HCT116 (cell line): ENCODE measurements at regions not wholly inside any gene's neighbourhood (a gene's known extent, or its start where the extent isn't known, plus 50 kb on each side); places are given as distances from the start of the nearest gene placed in this dataset.

Experiments used
- ATAC-seq: fragments of 200-7000 bp; cut with Tn5 transposase; 2 replicates; pipeline ENCODE4 v1.9.1; 2020; ENCODE audit warnings: mild to moderate bottlenecking, moderate library complexity
- BruUV-seq: library from RNA; stranded (reverse); fragments of 400-500 nt; replicated peaks from 2 replicates; lab custom pipeline; 2021; lab: Mats Ljungman, UMichigan
- CTCF ChIA-PET: fragments of 300-600 bp; sonication (Branson Sonifier 250); formaldehyde crosslinking; loops from one replicate; lab custom pipeline; 2021; ENCODE audit warnings: antibody characterized with exemption; lab: Charles Lee
- POLR2A ChIA-PET: fragments of 300-600, 350-600 bp; sonication (Branson Sonifier 250); formaldehyde crosslinking; loops from one replicate; lab custom pipeline; 2021; ENCODE audit warnings: antibody characterized with exemption; lab: Charles Lee
- RAD21 ChIA-PET, 2 experiments: fragments of 300-600 bp; sonication (Branson Sonifier 250); formaldehyde crosslinking; loops; one replicate each; lab custom pipeline; 2023; ENCODE audit warnings: low total read pairs in 2 of 2; ENCODE audit not compliant: uncharacterized antibody in 2 of 2, unreplicated experiment in 2 of 2, low non-redundant PET in 1 of 2; lab: Charles Lee
- DNase-seq: peaks from one replicate; pipeline ENCODE4 v3.0.0-alpha.2; 2010; ENCODE audit warnings: low read depth, low spot score
- H2AFZ ChIP-seq: fragments of 200-600 bp; shearing (Covaris generic), sonication (generic); 2 replicates; pipeline ENCODE4 v1.6.1; 2017; ENCODE audit warnings: low read depth, mixed run types, mixed read lengths, antibody characterized with exemption, low read length; ENCODE audit not compliant: poor library complexity, severe bottlenecking
- H3K27ac ChIP-seq: 2 replicates; pipeline ENCODE4 v1.5.1; 2012; ENCODE audit warnings: low read depth, low read length
- H3K27me3 ChIP-seq: fragments of 200-600 bp; sonication (generic); 2 replicates; pipeline ENCODE4 v1.6.1; 2016; ENCODE audit warnings: mixed run types, low read length, mixed read lengths; ENCODE audit not compliant: insufficient read depth
- H3K36me3 ChIP-seq, 2 experiments: fragments of 200-500 bp in 1 of 2; fragments of 200-600 bp in 1 of 2; sonication (Bioruptor generic) in 1 of 2; sonication (generic) in 1 of 2; 2 replicates each; pipeline versions ENCODE4 v1.5.1 to v1.6.1; 2014 to 2016; ENCODE audit warnings: low read length in 2 of 2, inconsistent platforms in 1 of 2, mixed read lengths in 1 of 2, mixed run types in 1 of 2; ENCODE audit not compliant: insufficient read depth in 2 of 2, control insufficient read depth in 1 of 2
- H3K4me1 ChIP-seq, 2 experiments: fragments of 200-600 bp in 1 of 2; sonication (generic) in 1 of 2; 2 replicates each; pipeline versions ENCODE4 v1.5.1 to v1.6.1; 2012 to 2017; ENCODE audit warnings: low read length in 2 of 2, inconsistent platforms in 1 of 2, mild to moderate bottlenecking in 1 of 2, mixed read lengths in 1 of 2, mixed run types in 1 of 2, moderate library complexity in 1 of 2; ENCODE audit not compliant: insufficient read depth in 2 of 2, control insufficient read depth in 1 of 2
- H3K4me2 ChIP-seq: fragments of 200-600 bp; sonication (generic); 2 replicates; pipeline ENCODE4 v1.6.1; 2017; ENCODE audit warnings: mixed run types, low read length, mixed read lengths
- H3K4me3 ChIP-seq, 2 experiments: fragments of 200-600 bp in 1 of 2; sonication (generic) in 1 of 2; replicated peaks in 1 of 2; 2 replicates each; pipeline ENCODE4 v1.5.1; 2011 to 2016; ENCODE audit warnings: low read length in 2 of 2, control low read depth in 1 of 2, low read depth in 1 of 2, mild to moderate bottlenecking in 1 of 2, mixed read lengths in 1 of 2, mixed run types in 1 of 2
- H3K79me2 ChIP-seq: fragments of 200-600 bp; sonication (generic); 2 replicates; pipeline ENCODE4 v1.6.1; 2017; ENCODE audit warnings: mild to moderate bottlenecking, mixed run types, low read length, moderate library complexity, mixed read lengths; ENCODE audit not compliant: insufficient read depth
- H3K9ac ChIP-seq: fragments of 200-600 bp; sonication (generic); 2 replicates; pipeline ENCODE4 v1.6.1; 2016; ENCODE audit warnings: low read length, mixed read lengths
- H3K9me2 ChIP-seq: fragments of 200-600 bp; sonication (generic), shearing (Covaris generic); 2 replicates; pipeline ENCODE4 v1.6.1; 2017; ENCODE audit warnings: mixed run types, mild to moderate bottlenecking, moderate library complexity; ENCODE audit not compliant: insufficient read depth
- H3K9me3 ChIP-seq, 2 experiments: fragments of 200-500 bp in 1 of 2; fragments of 200-600 bp in 1 of 2; sonication (Bioruptor generic) in 1 of 2; sonication (generic) in 1 of 2; 2 replicates each; pipeline ENCODE4 v1.6.1; 2014 to 2017; ENCODE audit warnings: low read length in 2 of 2, mixed read lengths in 2 of 2, inconsistent platforms in 1 of 2, low read depth in 1 of 2, mild to moderate bottlenecking in 1 of 2, mixed run types in 1 of 2, moderate library complexity in 1 of 2; ENCODE audit not compliant: control insufficient read depth in 1 of 2, insufficient read depth in 1 of 2
- H4K20me1 ChIP-seq: fragments of 200-600 bp; sonication (generic), shearing (Covaris generic); 2 replicates; pipeline ENCODE4 v1.6.1; 2017; ENCODE audit warnings: mixed run types, mild to moderate bottlenecking, moderate library complexity; ENCODE audit not compliant: insufficient read depth
- CBX3 ChIP-seq: IDR thresholded peaks from 2 replicates; pipeline ENCODE4 v1.6.1; 2012; ENCODE audit warnings: low read depth
- CTCF ChIP-seq, 3 experiments: fragments of 200-600 bp in 1 of 3; sonication (generic) in 1 of 3; IDR thresholded peaks in 2 of 3; conservative IDR thresholded peaks in 1 of 3; 2 replicates each; pipeline ENCODE4 v1.5.1; 2012 to 2017; ENCODE audit warnings: low read depth in 2 of 3, low read length in 2 of 3, antibody characterized with exemption in 1 of 3, borderline replicate concordance in 1 of 3, control low read depth in 1 of 3, mild to moderate bottlenecking in 1 of 3, mixed read lengths in 1 of 3, mixed run types in 1 of 3, moderate library complexity in 1 of 3; ENCODE audit not compliant: insufficient read depth in 1 of 3
- EGR1 ChIP-seq: IDR thresholded peaks from 2 replicates; pipeline ENCODE4 v1.6.1; 2012; ENCODE audit warnings: low read depth
- ELF1 ChIP-seq: IDR thresholded peaks from 2 replicates; pipeline ENCODE4 v1.6.1; 2012; ENCODE audit warnings: low read depth, borderline replicate concordance
- EZH2 ChIP-seq: fragments of 200-600 bp; sonication (generic); IDR thresholded peaks from 2 replicates; pipeline ENCODE4 v1.6.1; 2017; ENCODE audit warnings: antibody characterized with exemption, mixed run types
- EZH2phosphoT487 ChIP-seq: fragments of 200-600 bp; IDR thresholded peaks from 2 replicates; pipeline ENCODE4 v1.6.1; 2018; ENCODE audit warnings: antibody characterized with exemption, borderline replicate concordance
- JUND ChIP-seq: IDR thresholded peaks from 2 replicates; pipeline ENCODE4 v1.6.1; 2012
- MAX ChIP-seq: IDR thresholded peaks from 2 replicates; pipeline ENCODE4 v1.6.1; 2012
- POLR2A ChIP-seq: IDR thresholded peaks from 2 replicates; pipeline ENCODE4 v1.7.0; 2011; ENCODE audit warnings: borderline replicate concordance; ENCODE audit not compliant: insufficient read depth, insufficient read length; ENCODE audit errors: extremely low read depth
- POLR2AphosphoS5 ChIP-seq: IDR thresholded peaks from 2 replicates; pipeline ENCODE4 v1.6.1; 2011; ENCODE audit warnings: mild to moderate bottlenecking, low read depth, low read length, moderate library complexity
- RAD21 ChIP-seq: IDR thresholded peaks from 2 replicates; pipeline ENCODE4 v1.6.1; 2012; ENCODE audit warnings: low read depth, mild to moderate bottlenecking
- SIN3A ChIP-seq: IDR thresholded peaks from 2 replicates; pipeline ENCODE4 v1.6.1; 2012; ENCODE audit warnings: low read depth
- SP1 ChIP-seq: IDR thresholded peaks from 2 replicates; pipeline ENCODE4 v1.6.1; 2012; ENCODE audit warnings: low read depth
- SRF ChIP-seq: IDR thresholded peaks from 2 replicates; pipeline ENCODE4 v1.6.1; 2012; ENCODE audit warnings: low read depth
- TCF7L2 ChIP-seq: IDR thresholded peaks from 2 replicates; pipeline ENCODE4 v1.7.0; 2011; ENCODE audit warnings: borderline replicate concordance, inconsistent platforms; ENCODE audit not compliant: insufficient read depth, insufficient read length; ENCODE audit errors: extremely low read depth
- ZBTB33 ChIP-seq: IDR thresholded peaks from 2 replicates; pipeline ENCODE4 v1.6.1; 2011; ENCODE audit warnings: mild to moderate bottlenecking, low read length, moderate library complexity; ENCODE audit not compliant: insufficient replicate concordance; ENCODE audit errors: extremely low read depth
- ZNF274 ChIP-seq: fragments of 200-500 bp; sonication (Bioruptor generic); IDR thresholded peaks from 2 replicates; pipeline ENCODE4 v1.6.1; 2014; ENCODE audit warnings: mild to moderate bottlenecking, low read depth, low read length, inconsistent platforms
- intact Hi-C: fragments of 100-400 bp; cut with micrococcal nuclease; formaldehyde crosslinking; loops from 2 replicates; pipeline ENCODE4 v1.10.0; 2022

- BruUV-seq: no TSS peak
- H3K4me2 ChIP-seq: no peak overlapping the region
- no peak overlapping the region for H3K27ac ChIP-seq
- RAD21 ChIA-PET: no interaction called here
- POLR2A ChIA-PET: no interaction called here
- no peaks in the 10 kb centered on the region for H3K9me2 ChIP-seq
- intact Hi-C loops: no loop called here
- no peak overlapping the region for H3K4me3 ChIP-seq
- no peak overlapping the region for H2AFZ ChIP-seq
- H3K9me3 ChIP-seq: no peaks in the 10 kb centered on the region
- 0 out of 2 replicates have a peak, but pooled peaks cover 7% of the 10 kb centered on the region for H3K27me3 ChIP-seq
- ATAC-seq: no peak
- no peak for DNase-seq
- H3K9ac ChIP-seq: no peak overlapping the region
- no peaks in the 10 kb centered on the region for H3K4me1 ChIP-seq
- no peaks in the 10 kb centered on the region for H3K79me2 ChIP-seq
- H3K36me3 ChIP-seq: no peaks in the 10 kb centered on the region
- no peaks in the 10 kb centered on the region for H4K20me1 ChIP-seq
- TF ChIP-seq CTCF (IDR thresholded peaks at IDR 0.05 in 2 of 3, conservative IDR thresholded peaks at IDR 0.05 in 1 of 3; ENCODE audit: borderline replicate concordance in 1 of 3, insufficient read depth in 1 of 3, low read depth in 2 of 3, low read length in 2 of 3) (no peak), EZH2 (no peak), SIN3A (no peak), SP1 (no peak), CBX3 (no peak), RAD21 (no peak), TCF7L2 (no peak), POLR2A (no peak), EZH2phosphoT487 (no peak), SRF (no peak), ELF1 (no peak), EGR1 (no peak), ZBTB33 (no peak), MAX (no peak), POLR2AphosphoS5 (no peak), ZNF274 (no peak), JUND (no peak)
- CTCF ChIA-PET: no interaction called here
These were observed 184.4 kb downstream of the CDH26 start for GRCh38 chr20:60142587-60142986.
